GM13976 (cell line): ENCODE measurements at regions not wholly inside any gene's neighbourhood (a gene's known extent, or its start where the extent isn't known, plus 50 kb on each side); places are given as distances from the start of the nearest gene placed in this dataset.

Experiments
- DNase-seq: peaks from one replicate; pipeline ENCODE4 v3.0.0; 2012; ENCODE audit warnings: low spot score
- CTCF ChIP-seq: IDR thresholded peaks from 2 replicates; pipeline ENCODE4 v1.5.1; 2012; ENCODE audit warnings: borderline replicate concordance, mild to moderate bottlenecking; ENCODE audit not compliant: insufficient read depth; ENCODE audit errors: extremely low read depth, missing control alignments, control extremely low read depth
- in situ Hi-C: fragments of 300-500 bp; cut with MboI; formaldehyde crosslinking; loops from one replicate; pipeline ENCODE4 v1.12.0; 2022; ENCODE audit warnings: low sequenced_read_pairs, mixed read lengths, inconsistent platforms; ENCODE audit not compliant: unreplicated experiment

GRCh38 chr2:204072443-204073324 is 136.1 kb downstream of the ICOS start:
- in situ Hi-C loops = no loop called here
- peak; percentile 59 for TF ChIP-seq CTCF
- peak; percentile 36 for DNase-seq

- no peak for DNase-seq
- in situ Hi-C loops = no loop called here
- no peak for TF ChIP-seq CTCF
These were observed 137.9 kb downstream of the ICOS start for GRCh38 chr2:204074456-204074855.

GRCh38 chr2:204078003-204078698 is 141.6 kb downstream of the ICOS start:
- DNase-seq = no peak
- TF ChIP-seq CTCF = no peak
- in situ Hi-C loops = no loop called here

- no peak for TF ChIP-seq CTCF
These were observed 145.2 kb downstream of the ICOS start for GRCh38 chr2:204081487-204082425.

GRCh38 chr2:204086167-204086566 is 149.6 kb downstream of the ICOS start:
- in situ Hi-C loops = no loop called here
- no peak for TF ChIP-seq CTCF
- no peak for DNase-seq

More at GRCh38 chr2:204081487-204082425, 145.2 kb downstream of the ICOS start:
- DNase-seq = no peak
- in situ Hi-C loops = no loop called here

GRCh38 chr2:204089105-204089504 is 152.5 kb downstream of the ICOS start:
- TF ChIP-seq CTCF = no peak
- DNase-seq = no peak
- in situ Hi-C loops = no loop called here
